Nephron (organoid): ENCODE measurements at regions not wholly inside any gene's neighbourhood (a gene's known extent, or its start where the extent isn't known, plus 50 kb on each side); places are given as distances from the start of the nearest gene placed in this dataset.

ENCODE experiments used
- H3K27ac Mint-ChIP-seq, 3 experiments: 2 replicates each; pipeline ENCODE4 v1.8.0; 2020; ENCODE audit warnings: mixed read lengths in 3 of 3, mild to moderate bottlenecking in 2 of 3, moderate library complexity in 1 of 3
- H3K27me3 Mint-ChIP-seq: 2 replicates; pipeline ENCODE4 v1.8.0; 2021; ENCODE audit warnings: low read depth, mild to moderate bottlenecking, moderate library complexity, mixed read lengths
- H3K36me3 Mint-ChIP-seq: 2 replicates; pipeline ENCODE4 v1.8.0; 2020; ENCODE audit warnings: low read depth, mixed read lengths
- H3K4me1 Mint-ChIP-seq: 2 replicates; pipeline ENCODE4 v1.8.0; 2020; ENCODE audit warnings: mixed read lengths
- H3K4me3 Mint-ChIP-seq, 3 experiments: 2 replicates each; pipeline ENCODE4 v1.8.0; 2020; ENCODE audit warnings: mild to moderate bottlenecking in 3 of 3, mixed read lengths in 3 of 3, moderate library complexity in 2 of 3
- H3K9me3 Mint-ChIP-seq: 2 replicates; pipeline ENCODE4 v1.8.0; 2020; ENCODE audit warnings: mixed read lengths
- TF ChIP-seq, protein P1 (sequence below), 3 experiments: fragments of 200-600 bp; sonication (generic); IDR thresholded peaks; one replicate each; pipeline ENCODE4 v1.5.0; 2021; ENCODE audit warnings: antibody characterized with exemption in 3 of 3; ENCODE audit not compliant: unreplicated experiment in 3 of 3

DNA sequence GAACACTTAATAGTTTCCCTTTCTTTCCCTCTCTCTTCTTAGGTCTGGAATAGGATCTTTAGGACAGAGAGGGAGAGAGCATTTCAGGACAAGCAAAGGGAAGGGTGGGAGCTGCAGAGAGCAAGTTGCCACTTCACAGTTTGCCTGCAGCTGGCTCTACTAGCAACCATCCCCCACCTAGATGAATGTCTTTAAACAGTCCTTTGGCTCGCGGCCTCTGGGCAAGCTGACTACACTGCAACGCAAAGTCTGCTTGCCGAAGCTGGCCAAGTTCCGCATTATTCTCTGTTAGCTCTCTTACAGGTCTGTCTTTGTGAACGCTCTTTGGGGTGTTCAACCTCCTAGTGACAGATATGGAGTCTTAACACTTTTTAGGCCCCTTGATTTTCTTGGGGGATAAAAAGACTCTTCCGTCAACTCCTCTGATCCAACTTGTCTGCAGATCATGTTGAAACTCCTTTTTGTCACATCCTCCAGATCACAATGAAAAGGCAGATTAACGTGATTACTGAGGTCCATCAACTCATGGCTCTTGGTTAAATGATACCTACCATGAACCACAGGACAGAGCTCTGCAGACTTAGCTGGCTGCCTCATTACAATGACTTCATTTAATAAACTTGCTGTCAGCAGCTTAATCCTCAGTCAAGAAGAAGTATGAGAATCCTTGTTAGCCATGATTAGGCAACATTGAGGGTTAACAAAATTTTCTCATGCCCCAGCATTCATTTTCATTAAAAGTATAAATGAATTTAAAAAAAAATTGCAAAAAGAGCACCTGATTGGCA lies 74.6 kb downstream of the SLC4A3 start:
- Mint-ChIP-seq H3K27ac (no peak overlapping the region), H3K4me1 (peaks cover 55% of the 10 kb centered on the region), H3K36me3 (no peaks in the 10 kb centered on the region), H3K27me3 (peaks cover 11% of the 10 kb centered on the region), H3K9me3 (no peaks in the 10 kb centered on the region), H3K4me3 (no peak overlapping the region)
- TF ChIP-seq, protein P1, sequence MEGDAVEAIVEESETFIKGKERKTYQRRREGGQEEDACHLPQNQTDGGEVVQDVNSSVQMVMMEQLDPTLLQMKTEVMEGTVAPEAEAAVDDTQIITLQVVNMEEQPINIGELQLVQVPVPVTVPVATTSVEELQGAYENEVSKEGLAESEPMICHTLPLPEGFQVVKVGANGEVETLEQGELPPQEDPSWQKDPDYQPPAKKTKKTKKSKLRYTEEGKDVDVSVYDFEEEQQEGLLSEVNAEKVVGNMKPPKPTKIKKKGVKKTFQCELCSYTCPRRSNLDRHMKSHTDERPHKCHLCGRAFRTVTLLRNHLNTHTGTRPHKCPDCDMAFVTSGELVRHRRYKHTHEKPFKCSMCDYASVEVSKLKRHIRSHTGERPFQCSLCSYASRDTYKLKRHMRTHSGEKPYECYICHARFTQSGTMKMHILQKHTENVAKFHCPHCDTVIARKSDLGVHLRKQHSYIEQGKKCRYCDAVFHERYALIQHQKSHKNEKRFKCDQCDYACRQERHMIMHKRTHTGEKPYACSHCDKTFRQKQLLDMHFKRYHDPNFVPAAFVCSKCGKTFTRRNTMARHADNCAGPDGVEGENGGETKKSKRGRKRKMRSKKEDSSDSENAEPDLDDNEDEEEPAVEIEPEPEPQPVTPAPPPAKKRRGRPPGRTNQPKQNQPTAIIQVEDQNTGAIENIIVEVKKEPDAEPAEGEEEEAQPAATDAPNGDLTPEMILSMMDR (IDR thresholded peaks at IDR 0.05; ENCODE audit: unreplicated experiment in 3 of 3), result no peak

DNA sequence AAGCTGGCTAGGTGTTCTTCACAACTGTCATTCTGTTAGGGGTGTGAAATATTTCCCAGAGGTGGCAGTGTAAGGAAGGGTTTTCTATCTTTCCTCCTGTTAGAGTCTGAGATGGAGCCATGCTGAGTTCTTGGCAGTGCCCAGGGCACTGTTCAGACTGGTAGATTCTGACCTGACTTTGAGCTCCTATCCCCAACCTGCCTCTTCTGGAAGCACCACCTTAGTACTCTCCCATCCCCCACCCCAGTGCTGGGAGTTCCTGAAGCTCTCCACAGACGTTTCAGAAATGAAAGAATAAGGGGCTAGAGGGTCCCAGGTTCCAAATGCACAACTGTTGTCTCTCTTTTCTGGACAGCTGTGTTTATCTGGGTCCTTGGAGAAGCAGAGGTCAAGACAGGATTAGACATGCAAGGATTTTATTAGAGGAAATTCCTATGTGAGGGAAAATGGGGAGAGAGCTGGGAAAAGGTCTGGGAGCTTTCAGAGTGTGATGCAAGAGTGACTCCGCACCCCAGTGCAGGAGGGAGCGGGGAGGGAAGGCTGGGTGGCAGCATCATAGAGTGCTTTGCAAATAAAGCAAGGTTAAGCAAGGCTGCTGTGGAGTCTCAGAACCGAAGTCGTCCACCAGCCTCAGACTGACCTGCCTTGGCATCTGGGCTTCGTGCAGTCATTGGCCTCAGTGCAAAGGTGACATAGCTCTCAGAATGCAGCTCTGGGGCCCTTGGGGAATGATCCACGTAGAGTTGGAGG lies 75.5 kb downstream of the SLC4A3 start:
- Mint-ChIP-seq H3K27me3 (peaks cover 11% of the 10 kb centered on the region), H3K4me3 (no peak overlapping the region), H3K4me1 (peaks cover 61% of the 10 kb centered on the region), H3K27ac (no peak overlapping the region), H3K36me3 (no peaks in the 10 kb centered on the region), H3K9me3 (no peaks in the 10 kb centered on the region)
- TF ChIP-seq, protein P1 (IDR thresholded peaks at IDR 0.05; ENCODE audit: unreplicated experiment in 3 of 3), result no peak

DNA sequence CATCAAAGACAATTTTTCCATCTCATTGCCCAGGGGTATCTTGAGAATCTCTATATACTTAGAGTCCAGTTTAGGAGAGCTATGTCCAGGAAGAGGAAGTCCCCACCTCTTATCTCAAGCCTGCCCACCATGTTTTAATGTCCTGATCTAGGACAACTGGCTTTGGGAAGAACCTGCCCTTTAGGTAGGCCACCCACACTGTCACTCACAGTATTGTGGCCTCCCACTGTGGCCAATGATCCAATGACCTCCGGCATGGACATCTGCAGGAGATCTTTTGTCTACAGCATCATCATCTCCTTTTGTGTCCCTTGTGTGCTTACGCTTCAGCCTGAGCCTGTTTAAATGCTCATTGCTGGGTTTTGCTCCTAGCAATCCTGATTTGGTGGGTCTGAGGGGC lies 77.4 kb downstream of the SLC4A3 start:
- no peaks in the 10 kb centered on the region for H3K36me3 Mint-ChIP-seq
- peaks cover 11% of the 10 kb centered on the region for H3K27me3 Mint-ChIP-seq
- H3K9me3 Mint-ChIP-seq, result peaks cover 2% of the 10 kb centered on the region
- peaks cover 64% of the 10 kb centered on the region for H3K4me1 Mint-ChIP-seq
- TF ChIP-seq, protein P1 (IDR thresholded peaks at IDR 0.05; ENCODE audit: unreplicated experiment in 3 of 3), result no peak
- no peak overlapping the region for H3K27ac Mint-ChIP-seq
- H3K4me3 Mint-ChIP-seq, result peak overlapping the region in 1 of 3 experiments; percentile 9

DNA sequence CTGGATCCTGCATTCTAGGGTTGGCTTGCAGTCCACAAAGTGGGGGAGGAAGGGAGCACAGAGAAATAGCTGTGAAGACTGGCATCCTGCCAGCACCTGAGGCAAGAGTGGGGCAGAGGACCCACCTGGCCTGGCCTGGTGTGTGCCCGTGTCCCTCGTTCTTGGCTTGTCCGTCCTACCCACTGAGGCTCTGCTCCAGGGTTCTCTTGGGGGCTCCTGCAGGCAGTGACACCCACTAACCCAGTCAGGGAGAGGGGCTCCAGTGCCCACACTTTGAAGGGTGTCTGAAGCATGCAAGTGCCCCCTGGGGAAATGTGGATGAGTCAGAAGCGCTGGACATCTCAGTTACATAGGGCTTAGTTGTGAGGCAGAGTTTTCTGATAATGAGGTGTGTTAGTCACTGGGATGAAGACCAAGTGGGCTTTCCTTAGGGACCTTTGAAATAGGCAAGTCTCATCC lies 79.4 kb downstream of the SLC4A3 start:
- H3K4me1 Mint-ChIP-seq, result peaks cover 61% of the 10 kb centered on the region
- H3K4me3 Mint-ChIP-seq, result no peak overlapping the region
- H3K9me3 Mint-ChIP-seq, result peaks cover 2% of the 10 kb centered on the region
- H3K36me3 Mint-ChIP-seq, result no peaks in the 10 kb centered on the region
- H3K27me3 Mint-ChIP-seq, result peaks cover 5% of the 10 kb centered on the region
- TF ChIP-seq, protein P1 (IDR thresholded peaks at IDR 0.05; ENCODE audit: unreplicated experiment in 3 of 3), result no peak
- no peak overlapping the region for H3K27ac Mint-ChIP-seq

DNA sequence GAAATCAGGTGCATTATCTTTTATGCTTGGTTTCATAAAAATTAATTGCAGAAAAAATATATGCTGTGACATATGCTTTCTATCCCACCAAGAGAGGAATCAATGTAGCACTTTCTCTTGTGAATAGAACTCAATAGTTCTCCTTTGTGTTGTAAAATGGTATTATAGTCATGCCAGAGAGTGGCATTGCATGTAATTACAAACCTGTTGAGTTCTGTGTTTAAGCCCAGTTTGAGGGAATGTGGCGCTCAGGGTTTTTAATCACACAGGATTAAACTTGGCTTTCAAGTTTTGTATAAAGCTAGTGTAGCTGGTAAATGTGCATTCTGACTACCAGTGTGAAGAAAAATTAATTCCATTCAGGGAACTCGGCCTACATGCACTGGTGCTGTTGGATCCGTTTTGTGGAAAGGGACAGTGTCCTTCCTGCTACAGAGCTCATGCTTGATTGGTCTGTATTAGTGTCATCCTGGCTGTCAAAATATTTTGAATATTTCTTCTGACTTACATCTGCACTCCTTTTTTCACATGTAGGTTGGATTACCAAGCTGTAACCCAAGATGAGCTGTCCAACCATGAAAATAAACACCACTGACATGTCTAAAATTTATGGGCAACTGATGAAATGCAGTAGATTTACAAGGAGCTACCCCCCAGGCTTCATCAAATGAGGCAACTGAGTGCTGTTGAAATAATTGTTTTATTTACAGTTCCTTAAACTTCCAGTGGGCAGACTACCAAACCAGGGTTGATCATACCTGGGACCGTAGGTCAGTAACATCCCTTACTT lies 80.3 kb downstream of the SLC4A3 start:
- H3K4me1 Mint-ChIP-seq, result peaks cover 55% of the 10 kb centered on the region
- peaks cover 5% of the 10 kb centered on the region for H3K9me3 Mint-ChIP-seq
- H3K27me3 Mint-ChIP-seq, result peaks cover 5% of the 10 kb centered on the region
- peak overlapping the region in 1 of 3 experiments; percentile 10 for H3K4me3 Mint-ChIP-seq
- peak overlapping the region in 1 of 3 experiments; percentile 30 for H3K27ac Mint-ChIP-seq
- H3K36me3 Mint-ChIP-seq, result no peaks in the 10 kb centered on the region
- TF ChIP-seq, protein P1 (IDR thresholded peaks at IDR 0.05; ENCODE audit: unreplicated experiment in 3 of 3), result no peak
